GM12878 (cell line): ENCODE measurements at regions not wholly inside any gene's neighbourhood (a gene's known extent, or its start where the extent isn't known, plus 50 kb on each side); places are given as distances from the start of the nearest gene placed in this dataset.

Experiments used
- ATAC-seq: fragments of 200-7000 bp; cut with Tn5 transposase; 3 replicates; pipeline ENCODE4 v1.9.1; 2020; ENCODE audit warnings: mild to moderate bottlenecking, moderate library complexity
- BruUV-seq: library from RNA; stranded (reverse); fragments of 400-500 nt; replicated peaks from 2 replicates; lab custom pipeline; 2021; lab: Mats Ljungman, UMichigan
- CTCF ChIA-PET: fragments of 300-600 bp; sonication (Branson Sonifier 250); formaldehyde crosslinking; extraction: SDS; loops from one replicate; lab custom pipeline; 2021; ENCODE audit warnings: inconsistent platforms; lab: Yijun Ruan, JAX
- POLR2A ChIA-PET: fragments of 350-600 bp; formaldehyde crosslinking; extraction: SDS; loops from one replicate; lab custom pipeline; 2021; ENCODE audit warnings: inconsistent platforms; lab: Charles Lee
- RAD21 ChIA-PET: fragments of 300-600 bp; sonication (Branson Sonifier 250); formaldehyde crosslinking; loops from one replicate; lab custom pipeline; 2023; ENCODE audit warnings: antibody characterized with exemption; ENCODE audit not compliant: unreplicated experiment; lab: Charles Lee
- SMC1A ChIA-PET: fragments of 300-600 bp; sonication (Branson Sonifier 250); formaldehyde crosslinking; loops from one replicate; lab custom pipeline; 2023; ENCODE audit not compliant: unreplicated experiment, uncharacterized antibody; lab: Charles Lee
- DNase-seq: peaks from one replicate; pipeline ENCODE4 v3.0.0-alpha.2; 2011; ENCODE audit warnings: low read depth, low spot score
- FAIRE-seq: peaks from 3 replicates; lab custom pipeline; 2011; peaks lifted over from hg19 to GRCh38; lab: Jason Lieb, UNC
- H2AFZ ChIP-seq: 2 replicates; pipeline ENCODE4 v1.6.0; 2011; ENCODE audit warnings: low read depth, low read length, control low read depth; ENCODE audit not compliant: control insufficient read depth
- H3K27ac ChIP-seq: 2 replicates; pipeline ENCODE4 v1.5.1; 2011; ENCODE audit warnings: control low read depth; ENCODE audit not compliant: control insufficient read depth, insufficient read depth
- H3K27me3 ChIP-seq, 2 experiments: replicated peaks in 1 of 2; 2 replicates each; pipeline versions ENCODE4 v1.6.0 to v1.6.1; 2011; ENCODE audit warnings: low read length in 1 of 2; ENCODE audit not compliant: control insufficient read depth in 2 of 2, insufficient read depth in 2 of 2
- H3K36me3 ChIP-seq, 2 experiments: 2 replicates each; pipeline ENCODE4 v1.5.1; 2011; ENCODE audit warnings: low read length in 1 of 2; ENCODE audit not compliant: control insufficient read depth in 2 of 2, insufficient read depth in 2 of 2
- H3K4me1 ChIP-seq: 2 replicates; pipeline ENCODE4 v1.6.1; 2011; ENCODE audit warnings: mild to moderate bottlenecking, low read length, moderate library complexity, mixed read lengths; ENCODE audit not compliant: control insufficient read depth, insufficient read depth
- H3K4me2 ChIP-seq: 2 replicates; pipeline ENCODE4 v1.6.0; 2011; ENCODE audit warnings: control low read depth; ENCODE audit not compliant: control insufficient read depth, insufficient read depth
- H3K4me3 ChIP-seq: fragments of 200-600 bp; sonication (generic); 2 replicates; pipeline ENCODE4 v1.5.1; 2016
- H3K79me2 ChIP-seq: 2 replicates; pipeline ENCODE4 v1.6.0; 2011; ENCODE audit warnings: low read length; ENCODE audit not compliant: control insufficient read depth, insufficient read depth
- H3K9ac ChIP-seq: 2 replicates; pipeline ENCODE4 v1.8.0; 2011; ENCODE audit warnings: low read length, control low read depth, mixed read lengths; ENCODE audit not compliant: control insufficient read depth, insufficient read depth
- H3K9me3 ChIP-seq: replicated peaks from 3 replicates; pipeline ENCODE4 v1.5.1; 2011; ENCODE audit warnings: mild to moderate bottlenecking, low read length; ENCODE audit not compliant: control insufficient read depth, insufficient read depth
- H4K20me1 ChIP-seq: 2 replicates; pipeline ENCODE4 v1.6.0; 2011; ENCODE audit not compliant: control insufficient read depth, insufficient read depth
- ATF3 ChIP-seq: IDR thresholded peaks from 2 replicates; pipeline ENCODE4 v1.6.1; 2011; ENCODE audit warnings: low read depth, mild to moderate bottlenecking, low read length, moderate library complexity, borderline replicate concordance; ENCODE audit errors: extremely low read depth
- CEBPB ChIP-seq, 2 experiments: fragments of 150-350 bp in 1 of 2; IDR thresholded peaks; 2 replicates each; pipeline ENCODE4 v1.6.1; 2012 to 2014; ENCODE audit warnings: low read depth in 2 of 2, low read length in 2 of 2, borderline replicate concordance in 1 of 2, inconsistent platforms in 1 of 2
- EGR1 ChIP-seq, 2 experiments: IDR thresholded peaks; 1 replicate in 1 of 2; 2 replicates in 1 of 2; pipeline ENCODE4 v1.6.1; 2011 to 2012; ENCODE audit warnings: low read depth in 2 of 2, low read length in 2 of 2, borderline replicate concordance in 1 of 2, mild to moderate bottlenecking in 1 of 2, moderate library complexity in 1 of 2
- ESRRA ChIP-seq: IDR thresholded peaks from 2 replicates; pipeline ENCODE4 v1.6.1; 2012; ENCODE audit warnings: mild to moderate bottlenecking, low read length, improper control_type of control experiment
- IKZF1 ChIP-seq: fragments of 450-650 bp; conservative IDR thresholded peaks from 2 replicates; pipeline ENCODE4 v1.6.1; 2017; ENCODE audit warnings: antibody characterized with exemption, mild to moderate bottlenecking
- KAT2A ChIP-seq: conservative IDR thresholded peaks from 2 replicates; pipeline ENCODE4 v1.6.1; 2011; ENCODE audit warnings: low read depth, low read length; ENCODE audit not compliant: control insufficient read depth
- NFXL1 ChIP-seq: fragments of 450-650 bp; IDR thresholded peaks from 2 replicates; pipeline ENCODE4 v1.6.1; 2017; ENCODE audit warnings: antibody characterized with exemption, mild to moderate bottlenecking, borderline replicate concordance
- POLR2AphosphoS5 ChIP-seq: IDR thresholded peaks from 2 replicates; pipeline ENCODE4 v1.6.1; 2011; ENCODE audit warnings: mild to moderate bottlenecking, low read length, inconsistent platforms
- SREBF2 ChIP-seq: IDR thresholded peaks from 2 replicates; pipeline ENCODE4 v1.6.1; 2012; ENCODE audit warnings: mild to moderate bottlenecking, low read length
- SRF ChIP-seq, 2 experiments: IDR thresholded peaks; 2 replicates each; pipeline ENCODE4 v1.6.1; 2011; ENCODE audit warnings: low read depth in 2 of 2, low read length in 2 of 2, mild to moderate bottlenecking in 1 of 2, moderate library complexity in 1 of 2
- WGBS: methylation state at CpG from one replicate; pipeline ENCODE4 v1.1.6; 2016; ENCODE audit warnings: low lambda C conversion rate; ENCODE audit not compliant: insufficient replicate concordance, insufficient coverage; ENCODE audit errors: missing lambda C conversion rate; 5-methylcytosine and 5-hydroxymethylcytosine counted together
- in situ Hi-C: fragments of 300-500 bp; cut with MboI; formaldehyde crosslinking; loops from 9 replicates; pipeline ENCODE4 v1.14.3; 2018; ENCODE audit warnings: mixed read lengths
- intact Hi-C: fragments of 100-400 bp; cut with micrococcal nuclease; formaldehyde crosslinking; loops from one replicate; pipeline ENCODE4 v1.14.2; 2022; ENCODE audit not compliant: unreplicated experiment
- TF ChIP-seq, protein P1 (sequence below): fragments of 450-650 bp; IDR thresholded peaks from 2 replicates; pipeline ENCODE4 v1.6.1; 2017; ENCODE audit warnings: mild to moderate bottlenecking, moderate library complexity
- TF ChIP-seq, protein P2 (sequence below): fragments of 450-650 bp; formaldehyde crosslinking; IDR thresholded peaks from 2 replicates; pipeline ENCODE4 v1.4.0; 2022; ENCODE audit warnings: mild to moderate bottlenecking, moderate library complexity

- Histone ChIP-seq H4K20me1 (no peaks in the 10 kb centered on the region), H3K4me1 (no peaks in the 10 kb centered on the region), H3K36me3 (no peaks in the 10 kb centered on the region), H3K4me2 (no peak overlapping the region), H3K27ac (no peak overlapping the region), H3K9me3 (no peaks in the 10 kb centered on the region), H3K27me3 (no peaks in the 10 kb centered on the region), H2AFZ (no peak overlapping the region), H3K79me2 (no peaks in the 10 kb centered on the region), H3K4me3 (no peak overlapping the region), H3K9ac (no peak overlapping the region)
- WGBS: 61% methylated on average over 6 of the region's 6 CpGs
- ATAC-seq: no peak
- POLR2A ChIA-PET: no interaction called here
- SMC1A ChIA-PET: interaction anchor here (0.6 kb wide), 1 partner anchor 187 kb away, joined by 3 read pairs; no protein-coding TSS in a partner anchor
- RAD21 ChIA-PET: no interaction called here
- CTCF ChIA-PET: interaction anchor here (1.1 kb wide), 1 partner anchor 187 kb away, joined by 4 read pairs; no protein-coding TSS in a partner anchor
- no peak for TF ChIP-seq EGR1 (IDR thresholded peaks at IDR 0.05; ENCODE audit: borderline replicate concordance in 1 of 2, low read depth in 2 of 2, low read length in 2 of 2)
- no peak for TF ChIP-seq SRF (IDR thresholded peaks at IDR 0.05; ENCODE audit: low read depth in 2 of 2, low read length in 2 of 2)
- TF ChIP-seq KAT2A: no peak
- TF ChIP-seq IKZF1: no peak
- no peak for TF ChIP-seq ESRRA
- TF ChIP-seq NFXL1: no peak
- TF ChIP-seq SREBF2: no peak
- no peak for TF ChIP-seq ATF3
- TF ChIP-seq, protein P1, sequence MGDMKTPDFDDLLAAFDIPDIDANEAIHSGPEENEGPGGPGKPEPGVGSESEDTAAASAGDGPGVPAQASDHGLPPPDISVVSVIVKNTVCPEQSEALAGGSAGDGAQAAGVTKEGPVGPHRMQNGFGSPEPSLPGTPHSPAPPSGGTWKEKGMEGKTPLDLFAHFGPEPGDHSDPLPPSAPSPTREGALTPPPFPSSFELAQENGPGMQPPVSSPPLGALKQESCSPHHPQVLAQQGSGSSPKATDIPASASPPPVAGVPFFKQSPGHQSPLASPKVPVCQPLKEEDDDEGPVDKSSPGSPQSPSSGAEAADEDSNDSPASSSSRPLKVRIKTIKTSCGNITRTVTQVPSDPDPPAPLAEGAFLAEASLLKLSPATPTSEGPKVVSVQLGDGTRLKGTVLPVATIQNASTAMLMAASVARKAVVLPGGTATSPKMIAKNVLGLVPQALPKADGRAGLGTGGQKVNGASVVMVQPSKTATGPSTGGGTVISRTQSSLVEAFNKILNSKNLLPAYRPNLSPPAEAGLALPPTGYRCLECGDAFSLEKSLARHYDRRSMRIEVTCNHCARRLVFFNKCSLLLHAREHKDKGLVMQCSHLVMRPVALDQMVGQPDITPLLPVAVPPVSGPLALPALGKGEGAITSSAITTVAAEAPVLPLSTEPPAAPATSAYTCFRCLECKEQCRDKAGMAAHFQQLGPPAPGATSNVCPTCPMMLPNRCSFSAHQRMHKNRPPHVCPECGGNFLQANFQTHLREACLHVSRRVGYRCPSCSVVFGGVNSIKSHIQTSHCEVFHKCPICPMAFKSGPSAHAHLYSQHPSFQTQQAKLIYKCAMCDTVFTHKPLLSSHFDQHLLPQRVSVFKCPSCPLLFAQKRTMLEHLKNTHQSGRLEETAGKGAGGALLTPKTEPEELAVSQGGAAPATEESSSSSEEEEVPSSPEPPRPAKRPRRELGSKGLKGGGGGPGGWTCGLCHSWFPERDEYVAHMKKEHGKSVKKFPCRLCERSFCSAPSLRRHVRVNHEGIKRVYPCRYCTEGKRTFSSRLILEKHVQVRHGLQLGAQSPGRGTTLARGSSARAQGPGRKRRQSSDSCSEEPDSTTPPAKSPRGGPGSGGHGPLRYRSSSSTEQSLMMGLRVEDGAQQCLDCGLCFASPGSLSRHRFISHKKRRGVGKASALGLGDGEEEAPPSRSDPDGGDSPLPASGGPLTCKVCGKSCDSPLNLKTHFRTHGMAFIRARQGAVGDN: no peak
- no peak for TF ChIP-seq POLR2AphosphoS5
- TF ChIP-seq, protein P2, sequence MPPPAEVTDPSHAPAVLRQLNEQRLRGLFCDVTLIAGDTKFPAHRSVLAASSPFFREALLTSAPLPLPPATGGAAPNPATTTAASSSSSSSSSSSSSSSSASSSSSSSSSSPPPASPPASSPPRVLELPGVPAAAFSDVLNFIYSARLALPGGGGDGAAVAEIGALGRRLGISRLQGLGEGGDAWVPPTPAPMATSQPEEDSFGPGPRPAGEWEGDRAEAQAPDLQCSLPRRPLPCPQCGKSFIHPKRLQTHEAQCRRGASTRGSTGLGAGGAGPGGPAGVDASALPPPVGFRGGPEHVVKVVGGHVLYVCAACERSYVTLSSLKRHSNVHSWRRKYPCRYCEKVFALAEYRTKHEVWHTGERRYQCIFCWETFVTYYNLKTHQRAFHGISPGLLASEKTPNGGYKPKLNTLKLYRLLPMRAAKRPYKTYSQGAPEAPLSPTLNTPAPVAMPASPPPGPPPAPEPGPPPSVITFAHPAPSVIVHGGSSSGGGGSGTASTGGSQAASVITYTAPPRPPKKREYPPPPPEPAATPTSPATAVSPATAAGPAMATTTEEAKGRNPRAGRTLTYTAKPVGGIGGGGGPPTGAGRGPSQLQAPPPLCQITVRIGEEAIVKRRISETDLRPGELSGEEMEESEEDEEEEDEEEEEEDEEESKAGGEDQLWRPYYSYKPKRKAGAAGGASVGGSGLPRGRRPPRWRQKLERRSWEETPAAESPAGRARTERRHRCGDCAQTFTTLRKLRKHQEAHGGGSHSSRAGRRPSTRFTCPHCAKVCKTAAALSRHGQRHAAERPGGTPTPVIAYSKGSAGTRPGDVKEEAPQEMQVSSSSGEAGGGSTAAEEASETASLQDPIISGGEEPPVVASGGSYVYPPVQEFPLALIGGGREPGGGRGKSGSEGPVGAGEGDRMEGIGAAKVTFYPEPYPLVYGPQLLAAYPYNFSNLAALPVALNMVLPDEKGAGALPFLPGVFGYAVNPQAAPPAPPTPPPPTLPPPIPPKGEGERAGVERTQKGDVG (CRISPR knock-in tag): no peak
- TF ChIP-seq CEBPB (IDR thresholded peaks at IDR 0.05; ENCODE audit: borderline replicate concordance in 1 of 2, low read depth in 2 of 2, low read length in 2 of 2): no peak
- no peak for FAIRE-seq
- intact Hi-C loops: no loop called here
- in situ Hi-C loops: no loop called here
- BruUV-seq: no TSS peak
- DNase-seq: no peak
Observed at GRCh38 chr9:93378276-93378675, 73.2 kb upstream of the FAM120A start.
